GM12878 (cell line): ENCODE measurements at regions not wholly inside any gene's neighbourhood (a gene's known extent, or its start where the extent isn't known, plus 50 kb on each side); places are given as distances from the start of the nearest gene placed in this dataset.

Experiments used
- BCL11A ChIP-seq: IDR thresholded peaks from 2 replicates; pipeline ENCODE4 v1.6.1; 2011; ENCODE audit warnings: low read depth, low read length
- CBFB ChIP-seq: IDR thresholded peaks from 2 replicates; pipeline ENCODE4 v1.6.1; 2016; ENCODE audit warnings: antibody characterized with exemption, low read depth
- DPF2 ChIP-seq: fragments of 450-650 bp; IDR thresholded peaks from 2 replicates; pipeline ENCODE4 v1.6.1; 2017; ENCODE audit warnings: mild to moderate bottlenecking
- E2F8 ChIP-seq: fragments of 450-650 bp; IDR thresholded peaks from 2 replicates; pipeline ENCODE4 v1.6.1; 2018; ENCODE audit warnings: mild to moderate bottlenecking, low read depth, moderate library complexity; ENCODE audit not compliant: partially characterized antibody
- FOS ChIP-seq: IDR thresholded peaks from 3 replicates; pipeline ENCODE4 v1.6.1; 2011; ENCODE audit warnings: borderline replicate concordance; ENCODE audit not compliant: insufficient read length; ENCODE audit errors: extremely low read depth
- HSF1 ChIP-seq: fragments of 150-350 bp; IDR thresholded peaks from 2 replicates; pipeline ENCODE4 v1.6.1; 2014; ENCODE audit warnings: mild to moderate bottlenecking, low read depth, low read length
- KAT2A ChIP-seq: conservative IDR thresholded peaks from 2 replicates; pipeline ENCODE4 v1.6.1; 2011; ENCODE audit warnings: low read depth, low read length; ENCODE audit not compliant: control insufficient read depth
- POLR2A ChIP-seq: IDR thresholded peaks from 2 replicates; pipeline ENCODE4 v1.6.1; 2011; ENCODE audit warnings: low read depth, mild to moderate bottlenecking, low read length
- POLR2AphosphoS5 ChIP-seq: IDR thresholded peaks from 2 replicates; pipeline ENCODE4 v1.6.1; 2011; ENCODE audit warnings: mild to moderate bottlenecking, low read length, inconsistent platforms
- RAD51 ChIP-seq: fragments of 450-650 bp; IDR thresholded peaks from 2 replicates; pipeline ENCODE4 v1.6.1; 2016; ENCODE audit warnings: moderate library complexity, mild to moderate bottlenecking, inconsistent platforms
- SMAD5 ChIP-seq: IDR thresholded peaks from 2 replicates; pipeline ENCODE4 v1.6.1; 2016; ENCODE audit warnings: antibody characterized with exemption, low read depth
- SMC3 ChIP-seq: IDR thresholded peaks from 2 replicates; pipeline ENCODE4 v1.6.1; 2011; ENCODE audit warnings: low read length, improper control_type of control experiment, borderline replicate concordance
- SP1 ChIP-seq: IDR thresholded peaks from one replicate; pipeline ENCODE4 v1.6.1; 2011; ENCODE audit warnings: low read depth, low read length
- SREBF1 ChIP-seq: IDR thresholded peaks from 2 replicates; pipeline ENCODE4 v1.6.1; 2012; ENCODE audit warnings: mild to moderate bottlenecking, low read length
- STAT1 ChIP-seq: fragments of 450-650 bp; conservative IDR thresholded peaks from 2 replicates; pipeline ENCODE4 v1.6.1; 2014; ENCODE audit warnings: antibody characterized with exemption, mild to moderate bottlenecking
- TAF1 ChIP-seq: IDR thresholded peaks from 2 replicates; pipeline ENCODE4 v1.6.1; 2011; ENCODE audit warnings: mild to moderate bottlenecking, low read depth, low read length, borderline replicate concordance
- TCF3 ChIP-seq: IDR thresholded peaks from 2 replicates; pipeline ENCODE4 v1.6.1; 2012; ENCODE audit warnings: low read depth, mild to moderate bottlenecking, low read length, borderline replicate concordance; ENCODE audit not compliant: insufficient read depth
- ZBED1 ChIP-seq: IDR thresholded peaks from 2 replicates; pipeline ENCODE4 v1.6.1; 2016; ENCODE audit warnings: borderline replicate concordance
- ZBTB4 ChIP-seq: fragments of 450-650 bp; formaldehyde crosslinking; IDR thresholded peaks from 2 replicates; pipeline ENCODE4 v1.4.0; 2022; ENCODE audit warnings: mild to moderate bottlenecking, moderate library complexity
- ZBTB40 ChIP-seq: fragments of 450-650 bp; IDR thresholded peaks from 2 replicates; pipeline ENCODE4 v1.6.1; 2016; ENCODE audit warnings: mild to moderate bottlenecking, moderate library complexity, borderline replicate concordance
- ZNF274 ChIP-seq: IDR thresholded peaks from one replicate; pipeline ENCODE4 v1.8.0; 2011; ENCODE audit not compliant: insufficient read length, insufficient read depth
- ZZZ3 ChIP-seq: IDR thresholded peaks from 2 replicates; pipeline ENCODE4 v1.6.1; 2011; ENCODE audit warnings: low read depth; ENCODE audit not compliant: control insufficient read depth, insufficient read length

- TF ChIP-seq ZBTB4 (CRISPR knock-in tag) (no peak), ZNF274 (no peak), POLR2AphosphoS5 (no peak), SREBF1 (no peak), E2F8 (no peak), FOS (no peak), DPF2 (peak; percentile 66; the same call in 1 of the 2 replicates), SMAD5 (no peak), KAT2A (no peak), STAT1 (no peak), ZZZ3 (no peak), RAD51 (no peak), CBFB (peak; percentile 54; the same call in 1 of the 2 replicates), TCF3 (no peak), BCL11A (0 out of 2 replicates have a peak, but pooled peaks have one; percentile 50), TAF1 (no peak), SP1 (no peak), POLR2A (no peak), ZBED1 (no peak), ZBTB40 (no peak), HSF1 (no peak), SMC3 (peak; percentile 20; the same call in 1 of the 2 replicates)
These were observed 71.0 kb downstream of the SIK1 start (continued) for GRCh38 chr21:43355925-43356289.
